GM06990 (cell line): ENCODE measurements at regions not wholly inside any gene's neighbourhood (a gene's known extent, or its start where the extent isn't known, plus 50 kb on each side); places are given as distances from the start of the nearest gene placed in this dataset.
"Not testable (repeated sequence)": the region's sequence is repeated elsewhere in the genome, so short reads cannot be mapped to it uniquely, and the experiment has no call there.

Source experiments
- DNase-seq: peaks from one replicate; pipeline ENCODE4 v3.0.0-alpha.2; 2011; ENCODE audit not compliant: insufficient read length; ENCODE audit errors: extremely low read depth
- H3K27me3 ChIP-seq: replicated peaks from 2 replicates; pipeline ENCODE4 v1.6.0; 2011; ENCODE audit warnings: low read length; ENCODE audit not compliant: control insufficient read depth, insufficient read depth
- H3K36me3 ChIP-seq: 2 replicates; pipeline ENCODE4 v1.5.1; 2011; ENCODE audit warnings: low read length; ENCODE audit not compliant: control insufficient read depth, insufficient read depth
- H3K4me3 ChIP-seq: replicated peaks from 2 replicates; pipeline ENCODE4 v1.5.1; 2011; ENCODE audit warnings: low read depth, mild to moderate bottlenecking, control low read depth, low read length
- CTCF ChIP-seq: IDR thresholded peaks from 2 replicates; pipeline ENCODE4 v1.5.1; 2011; ENCODE audit warnings: low read length, control low read depth, mild to moderate bottlenecking, inconsistent platforms; ENCODE audit not compliant: insufficient read depth, poor library complexity, severe bottlenecking

- Histone ChIP-seq H3K4me3 (no peak overlapping the region), H3K36me3 (no peaks in the 10 kb centered on the region), H3K27me3 (no peaks in the 10 kb centered on the region)
- no peak for TF ChIP-seq CTCF
- no peak for DNase-seq
These were observed 74.6 kb downstream of the RPRM start for GRCh38 chr2:153403940-153404339.

GRCh38 chr2:153403352-153403751 is 75.2 kb downstream of the RPRM start:
- H3K27me3 ChIP-seq, DNase-seq, H3K4me3 ChIP-seq, H3K36me3 ChIP-seq: not testable (repeated sequence)

- no peaks in the 10 kb centered on the region for H3K27me3 ChIP-seq
- DNase-seq: no peak
- no peak overlapping the region for H3K4me3 ChIP-seq
- TF ChIP-seq CTCF: no peak
- no peaks in the 10 kb centered on the region for H3K36me3 ChIP-seq
These were observed 83.9 kb downstream of the RPRM start for GRCh38 chr2:153394686-153395085.

- no peak for DNase-seq
- Histone ChIP-seq H3K4me3 (no peak overlapping the region), H3K36me3 (no peaks in the 10 kb centered on the region), H3K27me3 (no peaks in the 10 kb centered on the region)
- TF ChIP-seq CTCF: no peak
These were observed 84.3 kb downstream of the RPRM start for GRCh38 chr2:153394247-153394646.

GRCh38 chr2:153393518-153393917 is 85.0 kb downstream of the RPRM start:
- TF ChIP-seq CTCF: no peak
- no peak overlapping the region for H3K4me3 ChIP-seq
- no peaks in the 10 kb centered on the region for H3K27me3 ChIP-seq
- DNase-seq: no peak
- H3K36me3 ChIP-seq: no peaks in the 10 kb centered on the region

- no peak for DNase-seq
- no peak for TF ChIP-seq CTCF
- Histone ChIP-seq H3K36me3 (no peaks in the 10 kb centered on the region), H3K4me3 (no peak overlapping the region), H3K27me3 (no peaks in the 10 kb centered on the region)
These were observed 87.4 kb downstream of the RPRM start for GRCh38 chr2:153391131-153391530.
